Liver (tissue), 8 donors: ENCODE measurements at regions not wholly inside any gene's neighbourhood (a gene's known extent, or its start where the extent isn't known, plus 50 kb on each side); places are given as distances from the start of the nearest gene placed in this dataset.

Experiments used
- DNase-seq: peaks from one replicate; pipeline ENCODE4 v3.0.0-alpha.2; 2017; ENCODE audit warnings: low spot score
- H3K27ac ChIP-seq, 2 donors: one replicate each; pipeline ENCODE4 v1.7.0; 2013; ENCODE audit warnings: inconsistent platforms in 2 of 2, low read length in 2 of 2, control low read depth in 1 of 2, low read depth in 1 of 2, mild to moderate bottlenecking in 1 of 2
- H3K27me3 ChIP-seq, 4 donors: one replicate each; pipeline versions ENCODE4 v1.6.1 to v1.7.0; 2013; ENCODE audit warnings: low read length in 3 of 4, inconsistent platforms in 1 of 4, mild to moderate bottlenecking in 1 of 4, moderate library complexity in 1 of 4; ENCODE audit not compliant: control insufficient read depth in 4 of 4, insufficient read depth in 4 of 4
- H3K36me3 ChIP-seq, 4 donors: one replicate each; pipeline versions ENCODE4 v1.6.1 to v1.7.0; 2013; ENCODE audit warnings: low read length in 3 of 4, mild to moderate bottlenecking in 3 of 4, low read depth in 1 of 4, moderate library complexity in 1 of 4; ENCODE audit not compliant: control insufficient read depth in 4 of 4, insufficient read depth in 3 of 4
- H3K4me1 ChIP-seq, 4 donors: one replicate each; pipeline versions ENCODE4 v1.6.1 to v1.7.0; 2013; ENCODE audit warnings: low read length in 3 of 4, mild to moderate bottlenecking in 3 of 4, moderate library complexity in 1 of 4; ENCODE audit not compliant: control insufficient read depth in 4 of 4, insufficient read depth in 4 of 4
- H3K4me3 ChIP-seq, 3 donors: one replicate each; pipeline versions ENCODE4 v1.6.1 to v1.7.0; 2013; ENCODE audit warnings: low read length in 3 of 3, control low read depth in 1 of 3, low read depth in 1 of 3, mild to moderate bottlenecking in 1 of 3
- H3K9ac ChIP-seq, 2 donors: one replicate each; pipeline ENCODE4 v1.7.0; 2013; ENCODE audit warnings: low read length in 2 of 2, mild to moderate bottlenecking in 2 of 2, moderate library complexity in 2 of 2, control low read depth in 1 of 2, low read depth in 1 of 2
- H3K9me3 ChIP-seq, 4 donors: one replicate each; pipeline versions ENCODE4 v1.6.1 to v1.7.0; 2013; ENCODE audit warnings: low read length in 3 of 4; ENCODE audit not compliant: control insufficient read depth in 4 of 4
- ATF3 ChIP-seq: IDR thresholded peaks from 2 replicates; pipeline ENCODE4 v1.6.1; 2016; ENCODE audit warnings: antibody characterized with exemption
- CTCF ChIP-seq: fragments of 150-350 bp; IDR thresholded peaks from 2 replicates; pipeline ENCODE4 v1.5.1; 2017; ENCODE audit warnings: improper control_type of control experiment, low read depth, low read length; ENCODE audit not compliant: missing input control
- EGR1 ChIP-seq, 2 donors: IDR thresholded peaks; 2 replicates each; pipeline ENCODE4 v1.6.1; 2016 to 2018; ENCODE audit warnings: antibody characterized with exemption in 2 of 2, low read depth in 2 of 2
- FOXA1 ChIP-seq: IDR thresholded peaks from 2 replicates; pipeline ENCODE4 v1.6.1; 2016; ENCODE audit warnings: antibody characterized with exemption
- FOXA2 ChIP-seq: IDR thresholded peaks from 2 replicates; pipeline ENCODE4 v1.6.1; 2016; ENCODE audit warnings: antibody characterized with exemption
- GABPA ChIP-seq, 2 donors: IDR thresholded peaks in 1 of 2; conservative IDR thresholded peaks in 1 of 2; 2 replicates each; pipeline ENCODE4 v1.6.1; 2016; ENCODE audit warnings: antibody characterized with exemption in 2 of 2, mild to moderate bottlenecking in 1 of 2, moderate library complexity in 1 of 2
- HNF4A ChIP-seq, 2 donors: conservative IDR thresholded peaks; 2 replicates each; pipeline ENCODE4 v1.6.1; 2016; ENCODE audit warnings: antibody characterized with exemption in 2 of 2, mild to moderate bottlenecking in 2 of 2
- JUND ChIP-seq, 2 donors: IDR thresholded peaks; 2 replicates each; pipeline ENCODE4 v1.6.1; 2016; ENCODE audit warnings: antibody characterized with exemption in 2 of 2
- MAX ChIP-seq: IDR thresholded peaks from 2 replicates; pipeline ENCODE4 v1.6.1; 2016; ENCODE audit warnings: antibody characterized with exemption
- NR2F2 ChIP-seq: IDR thresholded peaks from 2 replicates; pipeline ENCODE4 v1.6.1; 2016; ENCODE audit warnings: antibody characterized with exemption
- RAD21 ChIP-seq, 2 donors: IDR thresholded peaks; 2 replicates each; pipeline ENCODE4 v1.6.1; 2016; ENCODE audit warnings: antibody characterized with exemption in 2 of 2, mild to moderate bottlenecking in 2 of 2
- REST ChIP-seq: IDR thresholded peaks from 2 replicates; pipeline ENCODE4 v1.6.1; 2016; ENCODE audit warnings: antibody characterized with exemption, mild to moderate bottlenecking
- SP1 ChIP-seq: IDR thresholded peaks from 2 replicates; pipeline ENCODE4 v1.6.1; 2018; ENCODE audit warnings: antibody characterized with exemption, mild to moderate bottlenecking
- TAF1 ChIP-seq: conservative IDR thresholded peaks from 2 replicates; pipeline ENCODE4 v1.6.1; 2016; ENCODE audit warnings: antibody characterized with exemption, mild to moderate bottlenecking
- YY1 ChIP-seq: IDR thresholded peaks from 2 replicates; pipeline ENCODE4 v1.6.1; 2016; ENCODE audit warnings: antibody characterized with exemption, mild to moderate bottlenecking
- ZBTB33 ChIP-seq: IDR thresholded peaks from 2 replicates; pipeline ENCODE4 v1.6.1; 2016; ENCODE audit warnings: antibody characterized with exemption
- WGBS: extraction: QIAGEN DNeasy Blood & Tissue Kit; methylation state at CpG from one replicate; pipeline ENCODE4 v1.1.7; 2013; 5-methylcytosine and 5-hydroxymethylcytosine counted together
- donor health status: healthy.
- donor health status: healthy.
- donor health status: healthy.
- donor health status: healthy.
- donor health status: healthy.

- TF ChIP-seq CTCF (no peak), ZBTB33 (no peak), HNF4A (conservative IDR thresholded peaks at IDR 0.05) (no peak)
Observed at GRCh38 chr2:14148216-14148615, 484.3 kb upstream of the LRATD1 start (continued).

- H3K27ac ChIP-seq = no peak overlapping the region
- H3K9me3 ChIP-seq = no peaks in the 10 kb centered on the region
- H3K9ac ChIP-seq = no peak overlapping the region
- H3K4me1 ChIP-seq = no peaks in the 10 kb centered on the region
- DNase-seq = no peak
- H3K36me3 ChIP-seq = no peaks in the 10 kb centered on the region
- H3K4me3 ChIP-seq = no peak overlapping the region
- no peaks in the 10 kb centered on the region for H3K27me3 ChIP-seq
- no peak for TF ChIP-seq ZBTB33
- no peak for TF ChIP-seq FOXA1
- TF ChIP-seq TAF1 = no peak
- no peak for TF ChIP-seq YY1
Observed at GRCh38 chr2:14157816-14158215, 474.7 kb upstream of the LRATD1 start.

- H3K27me3 ChIP-seq = no peaks in the 10 kb centered on the region
- no peak for DNase-seq
- peaks cover 0 to 1% (median 0%) of the 10 kb centered on the region in 4 donors for H3K36me3 ChIP-seq
- no peak overlapping the region for H3K27ac ChIP-seq
- H3K9me3 ChIP-seq = no peaks in the 10 kb centered on the region
- H3K4me1 ChIP-seq = no peaks in the 10 kb centered on the region
- no peak overlapping the region for H3K9ac ChIP-seq
- WGBS = 64% methylated on average over 3 of the region's 3 CpGs
- H3K4me3 ChIP-seq = no peak overlapping the region
- TF ChIP-seq FOXA1 = no peak
- TF ChIP-seq MAX = no peak
- no peak for TF ChIP-seq FOXA2
- no peak for TF ChIP-seq EGR1 (IDR thresholded peaks at IDR 0.05; ENCODE audit: low read depth in 2 of 2)
- TF ChIP-seq GABPA (IDR thresholded peaks at IDR 0.05 in 1 of 2, conservative IDR thresholded peaks at IDR 0.05 in 1 of 2) = no peak
- no peak for TF ChIP-seq REST
- TF ChIP-seq YY1 = no peak
- no peak for TF ChIP-seq SP1
- TF ChIP-seq ATF3 = no peak
- TF ChIP-seq JUND (IDR thresholded peaks at IDR 0.05) = no peak
- no peak for TF ChIP-seq NR2F2
- TF ChIP-seq HNF4A (conservative IDR thresholded peaks at IDR 0.05) = no peak
- TF ChIP-seq TAF1 = no peak
- no peak for TF ChIP-seq ZBTB33
- no peak for TF ChIP-seq RAD21 (IDR thresholded peaks at IDR 0.05)
- no peak for TF ChIP-seq CTCF
Observed at GRCh38 chr2:14180333-14180732, 452.2 kb upstream of the LRATD1 start.
